Glutamatergic neuron (in vitro differentiated cells): ENCODE measurements at regions not wholly inside any gene's neighbourhood (a gene's known extent, or its start where the extent isn't known, plus 50 kb on each side); places are given as distances from the start of the nearest gene placed in this dataset.

Source experiments
- DNase-seq: peaks from one replicate; pipeline ENCODE4 v3.0.0; 2022
- H3K27ac Mint-ChIP-seq: one replicate; pipeline ENCODE4 v1.8.0; 2020; ENCODE audit warnings: mild to moderate bottlenecking, mixed read lengths, inconsistent platforms; ENCODE audit not compliant: unreplicated experiment
- H3K27me3 Mint-ChIP-seq: one replicate; pipeline ENCODE4 v1.8.0; 2020; ENCODE audit warnings: mild to moderate bottlenecking, moderate library complexity, mixed read lengths, inconsistent platforms; ENCODE audit not compliant: unreplicated experiment
- H3K36me3 Mint-ChIP-seq: one replicate; pipeline ENCODE4 v1.8.0; 2020; ENCODE audit warnings: mild to moderate bottlenecking, mixed read lengths, inconsistent platforms; ENCODE audit not compliant: unreplicated experiment
- H3K4me1 Mint-ChIP-seq: one replicate; pipeline ENCODE4 v1.8.0; 2020; ENCODE audit warnings: mild to moderate bottlenecking, low read depth, mixed read lengths, inconsistent platforms; ENCODE audit not compliant: unreplicated experiment
- H3K4me3 Mint-ChIP-seq: one replicate; pipeline ENCODE4 v1.8.0; 2020; ENCODE audit warnings: mild to moderate bottlenecking, mixed read lengths, inconsistent platforms; ENCODE audit not compliant: unreplicated experiment
- H3K9me3 Mint-ChIP-seq: one replicate; pipeline ENCODE4 v1.8.0; 2020; ENCODE audit warnings: mild to moderate bottlenecking, moderate library complexity, mixed read lengths, inconsistent platforms; ENCODE audit not compliant: unreplicated experiment
- TF ChIP-seq, protein P1 (sequence below): fragments of 200-600 bp; sonication (generic); IDR thresholded peaks from one replicate; pipeline ENCODE4 v1.5.0; 2021; ENCODE audit not compliant: partially characterized antibody, unreplicated experiment

DNA sequence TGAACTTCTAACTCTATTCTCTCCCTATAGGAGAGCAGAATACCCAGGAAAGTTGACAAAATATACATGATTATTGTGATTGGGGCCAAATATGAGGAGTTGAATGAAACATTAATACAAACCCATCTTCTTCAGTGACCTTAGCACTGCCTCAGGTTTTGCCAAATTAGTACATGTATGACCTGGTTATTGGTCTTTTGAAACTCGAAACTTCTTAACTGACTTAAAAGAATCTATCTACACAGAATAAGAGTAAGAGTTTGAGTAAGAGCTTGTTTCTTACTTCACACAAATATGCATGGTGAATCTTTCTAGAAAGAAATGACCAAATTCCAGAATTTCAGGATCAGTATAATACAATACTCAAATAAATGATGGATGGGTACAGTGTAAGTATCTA lies 213.0 kb upstream of the GK2 start:
- H3K4me3 Mint-ChIP-seq = no peak overlapping the region
- peaks cover 24% of the 10 kb centered on the region for H3K4me1 Mint-ChIP-seq
- no peak for DNase-seq
- no peaks in the 10 kb centered on the region for H3K27me3 Mint-ChIP-seq
- H3K27ac Mint-ChIP-seq = no peak overlapping the region
- TF ChIP-seq, protein P1, sequence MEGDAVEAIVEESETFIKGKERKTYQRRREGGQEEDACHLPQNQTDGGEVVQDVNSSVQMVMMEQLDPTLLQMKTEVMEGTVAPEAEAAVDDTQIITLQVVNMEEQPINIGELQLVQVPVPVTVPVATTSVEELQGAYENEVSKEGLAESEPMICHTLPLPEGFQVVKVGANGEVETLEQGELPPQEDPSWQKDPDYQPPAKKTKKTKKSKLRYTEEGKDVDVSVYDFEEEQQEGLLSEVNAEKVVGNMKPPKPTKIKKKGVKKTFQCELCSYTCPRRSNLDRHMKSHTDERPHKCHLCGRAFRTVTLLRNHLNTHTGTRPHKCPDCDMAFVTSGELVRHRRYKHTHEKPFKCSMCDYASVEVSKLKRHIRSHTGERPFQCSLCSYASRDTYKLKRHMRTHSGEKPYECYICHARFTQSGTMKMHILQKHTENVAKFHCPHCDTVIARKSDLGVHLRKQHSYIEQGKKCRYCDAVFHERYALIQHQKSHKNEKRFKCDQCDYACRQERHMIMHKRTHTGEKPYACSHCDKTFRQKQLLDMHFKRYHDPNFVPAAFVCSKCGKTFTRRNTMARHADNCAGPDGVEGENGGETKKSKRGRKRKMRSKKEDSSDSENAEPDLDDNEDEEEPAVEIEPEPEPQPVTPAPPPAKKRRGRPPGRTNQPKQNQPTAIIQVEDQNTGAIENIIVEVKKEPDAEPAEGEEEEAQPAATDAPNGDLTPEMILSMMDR = no peak
- H3K36me3 Mint-ChIP-seq = no peaks in the 10 kb centered on the region
- H3K9me3 Mint-ChIP-seq = no peaks in the 10 kb centered on the region

DNA sequence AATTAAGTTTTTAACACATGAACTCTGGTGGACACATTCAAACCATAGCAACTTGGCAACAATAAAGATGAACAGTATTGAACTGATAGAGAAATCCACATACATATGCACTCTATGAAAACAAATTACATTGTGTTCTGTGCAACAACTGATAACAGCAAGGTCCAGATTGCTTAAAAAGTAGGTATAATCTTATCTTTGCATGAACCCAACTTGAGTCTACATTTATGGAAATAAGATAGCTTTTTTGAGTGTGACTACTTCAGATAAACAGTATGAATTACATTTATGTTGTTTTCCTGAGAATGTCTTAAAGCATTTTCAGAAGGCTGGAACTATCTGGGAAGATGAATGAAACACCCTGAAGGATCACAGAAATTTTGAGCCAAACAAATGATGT lies 212.6 kb upstream of the GK2 start:
- DNase-seq = no peak
- H3K36me3 Mint-ChIP-seq = no peaks in the 10 kb centered on the region
- peaks cover 21% of the 10 kb centered on the region for H3K4me1 Mint-ChIP-seq
- TF ChIP-seq, protein P1 = no peak
- H3K4me3 Mint-ChIP-seq = no peak overlapping the region
- H3K27ac Mint-ChIP-seq = no peak overlapping the region
- no peaks in the 10 kb centered on the region for H3K9me3 Mint-ChIP-seq
- H3K27me3 Mint-ChIP-seq = no peaks in the 10 kb centered on the region

DNA sequence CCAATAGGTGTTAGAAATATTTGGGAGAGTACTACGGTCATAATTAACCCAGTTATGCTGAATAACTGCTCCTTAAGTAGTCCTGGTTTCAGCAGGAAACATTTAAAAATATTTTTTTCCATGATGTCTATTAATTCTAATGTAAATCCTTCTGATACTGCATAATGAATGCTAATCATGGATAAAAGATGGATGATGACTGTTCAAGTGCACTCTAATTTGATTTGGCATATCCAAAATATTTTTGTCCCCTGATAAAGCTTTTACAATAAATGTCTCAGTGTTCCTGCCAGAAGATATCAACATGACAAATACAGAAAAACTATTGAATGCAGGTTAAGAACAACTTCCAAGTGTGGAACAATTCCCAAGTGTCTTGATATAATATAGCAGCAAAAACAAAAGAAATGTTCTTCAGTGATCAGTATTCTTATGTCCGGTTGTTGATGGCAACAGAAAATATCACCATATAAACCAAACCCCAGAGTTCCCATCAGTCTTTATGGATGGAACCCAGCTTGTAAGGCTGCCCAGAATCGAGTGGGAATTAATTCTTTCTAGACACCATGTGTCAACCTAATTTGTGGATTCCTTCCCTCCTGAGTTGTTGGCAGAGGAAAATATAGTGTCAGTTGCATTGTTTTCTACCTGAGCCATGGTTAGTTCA lies 205.4 kb upstream of the GK2 start:
- H3K4me1 Mint-ChIP-seq = no peaks in the 10 kb centered on the region
- TF ChIP-seq, protein P1 = no peak
- H3K36me3 Mint-ChIP-seq = no peaks in the 10 kb centered on the region
- H3K27ac Mint-ChIP-seq = no peak overlapping the region
- no peak overlapping the region for H3K4me3 Mint-ChIP-seq
- no peak for DNase-seq
- peaks cover 1% of the 10 kb centered on the region for H3K9me3 Mint-ChIP-seq
- H3K27me3 Mint-ChIP-seq = no peaks in the 10 kb centered on the region

DNA sequence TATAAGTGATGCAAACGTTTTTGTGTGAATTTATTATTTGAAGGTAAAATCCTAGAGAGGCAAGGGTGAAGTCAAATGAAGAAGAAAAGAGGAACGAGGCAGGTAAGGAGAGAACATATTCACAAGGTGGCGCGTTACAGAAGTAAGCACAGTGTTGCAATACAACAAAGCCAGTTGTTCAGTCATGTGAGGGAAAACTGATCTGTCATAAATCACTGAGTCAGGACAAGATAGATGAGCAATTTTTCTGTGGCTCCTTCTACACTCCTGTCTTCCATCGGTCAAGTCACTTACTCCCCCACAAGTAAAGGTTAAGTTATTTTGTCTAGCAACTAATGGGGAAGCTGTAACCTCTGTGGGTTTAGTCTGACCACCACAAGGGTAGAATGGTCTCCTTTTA lies 203.0 kb upstream of the GK2 start:
- Mint-ChIP-seq H3K9me3 (peaks cover 1% of the 10 kb centered on the region), H3K36me3 (no peaks in the 10 kb centered on the region), H3K4me1 (no peaks in the 10 kb centered on the region), H3K27ac (no peak overlapping the region), H3K27me3 (no peaks in the 10 kb centered on the region), H3K4me3 (no peak overlapping the region)
- no peak for DNase-seq
- TF ChIP-seq, protein P1 = no peak

DNA sequence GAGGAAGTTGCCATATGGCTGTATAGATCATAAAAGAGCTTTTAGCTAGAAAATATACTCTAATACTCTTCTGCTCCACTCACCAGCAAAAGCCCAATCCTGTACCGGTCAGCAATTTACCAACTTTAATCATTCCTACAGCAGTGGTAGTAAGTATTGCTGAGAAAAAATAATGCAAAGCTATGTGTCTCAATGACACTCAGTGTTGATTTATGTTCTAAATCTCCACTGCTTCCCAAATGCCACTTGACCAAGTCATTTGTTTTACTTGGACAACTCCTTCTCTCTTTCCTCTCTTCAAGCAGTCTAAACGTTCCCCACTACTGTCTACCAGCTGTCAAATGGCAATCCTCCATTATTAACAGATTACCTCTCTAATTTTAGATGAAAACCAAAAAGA lies 201.8 kb upstream of the GK2 start:
- H3K9me3 Mint-ChIP-seq = peaks cover 1% of the 10 kb centered on the region
- H3K4me3 Mint-ChIP-seq = no peak overlapping the region
- DNase-seq = no peak
- no peaks in the 10 kb centered on the region for H3K36me3 Mint-ChIP-seq
- H3K4me1 Mint-ChIP-seq = no peaks in the 10 kb centered on the region
- TF ChIP-seq, protein P1 = no peak
- no peak overlapping the region for H3K27ac Mint-ChIP-seq
- no peaks in the 10 kb centered on the region for H3K27me3 Mint-ChIP-seq
